GM19467 (cell line): ENCODE measurements at regions not wholly inside any gene's neighbourhood (a gene's known extent, or its start where the extent isn't known, plus 50 kb on each side); places are given as distances from the start of the nearest gene placed in this dataset.
"Not testable (repeated sequence)": the region's sequence is repeated elsewhere in the genome, so short reads cannot be mapped to it uniquely, and the experiment has no call there.

Experiments
- ATAC-seq: cut with Tn5 transposase; IDR thresholded peaks from one replicate; pipeline ENCODE4 v1.9.1; 2021; ENCODE audit warnings: mild to moderate bottlenecking, moderate library complexity; ENCODE audit not compliant: unreplicated experiment

- ATAC-seq: not testable (repeated sequence)
These were observed 173.0 kb downstream of the DMAC1 start for GRCh38 chr9:7626571-7627029.

GRCh38 chr9:7622481-7622880, 177.1 kb downstream of the DMAC1 start:
- no peak for ATAC-seq

DNA sequence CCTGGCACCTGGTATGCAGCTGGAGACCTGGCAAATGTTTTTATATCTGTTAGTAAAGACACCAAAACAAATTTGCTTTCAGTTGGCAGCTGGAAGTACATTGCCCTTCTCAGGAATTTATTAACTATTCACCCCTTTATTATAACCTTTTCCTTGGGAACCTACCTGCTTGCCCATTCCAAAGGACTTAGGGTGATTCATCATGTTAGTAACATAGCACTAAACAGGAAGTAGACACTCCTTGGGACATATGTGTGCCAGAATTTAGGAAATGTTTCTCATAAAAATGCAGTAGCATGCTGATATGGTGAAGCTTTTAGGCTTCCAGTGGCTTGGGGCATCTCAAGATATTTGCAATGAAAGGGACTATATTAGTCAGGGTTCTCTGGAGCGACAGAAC, 184.2 kb downstream of the DMAC1 start:
- ATAC-seq: no peak

DNA sequence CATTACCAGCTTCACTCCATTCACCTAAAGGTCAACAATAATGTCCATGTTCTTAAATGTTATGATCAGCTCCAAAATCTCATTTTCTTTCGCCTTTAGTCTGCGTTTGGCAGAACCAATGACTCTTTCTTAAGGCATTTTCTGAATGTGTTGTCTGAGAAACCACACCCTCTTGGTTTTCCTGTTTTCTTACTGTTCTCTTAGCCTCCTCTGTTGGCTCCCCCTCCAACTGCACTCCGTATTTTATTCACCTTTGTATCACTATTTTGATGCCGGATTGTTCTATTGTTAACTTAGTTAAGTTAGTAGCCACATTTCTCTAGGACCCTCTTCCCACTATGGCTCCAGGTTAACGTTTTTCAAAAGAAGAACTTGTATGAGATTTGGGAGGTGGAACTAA, 185.6 kb downstream of the DMAC1 start:
- ATAC-seq: no peak

GRCh38 chr9:7608261-7608660, 191.3 kb downstream of the DMAC1 start:
- no peak for ATAC-seq

DNA sequence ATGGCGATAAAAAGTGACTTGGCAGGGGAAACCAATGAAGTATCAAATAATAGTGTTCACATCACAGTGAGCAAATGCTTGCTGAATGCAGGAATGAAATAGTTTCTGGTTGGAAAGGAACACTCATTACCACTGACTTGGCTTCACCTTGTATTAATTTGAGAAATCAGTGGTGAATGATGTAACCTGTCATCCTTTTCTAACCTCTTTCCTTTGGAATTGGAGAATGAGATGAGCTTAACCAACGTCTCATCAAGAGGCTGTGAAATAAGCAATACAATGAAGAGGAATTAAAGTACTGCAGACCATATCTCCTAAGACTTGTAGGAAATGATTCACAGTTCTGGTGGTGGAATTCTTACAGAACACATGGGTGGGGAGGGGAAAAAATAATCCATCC, 192.2 kb downstream of the DMAC1 start:
- ATAC-seq: no peak

DNA sequence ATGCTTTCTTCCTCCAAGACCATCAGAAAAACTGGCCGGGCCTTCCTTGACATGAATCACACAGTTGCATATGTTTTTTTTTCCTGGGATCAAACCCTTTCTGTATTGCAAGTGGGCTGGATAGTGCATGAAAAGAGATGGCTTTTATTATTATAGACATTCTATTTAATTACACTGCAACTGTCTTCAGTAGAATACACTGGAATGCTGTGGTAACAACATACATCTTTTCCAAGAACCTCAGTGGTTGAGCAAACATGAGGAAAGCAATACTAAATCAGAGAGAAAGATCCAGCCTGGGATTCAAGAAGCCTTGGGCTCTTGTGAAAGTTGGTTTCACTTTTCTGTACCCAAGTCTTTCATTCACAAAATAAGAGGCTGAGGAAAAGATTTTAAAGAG, 193.0 kb downstream of the DMAC1 start:
- no peak for ATAC-seq

- ATAC-seq: no peak
These were observed 197.8 kb downstream of the DMAC1 start for GRCh38 chr9:7601739-7602138.

- no peak for ATAC-seq
These were observed 201.9 kb downstream of the DMAC1 start for GRCh38 chr9:7597716-7598115.

DNA sequence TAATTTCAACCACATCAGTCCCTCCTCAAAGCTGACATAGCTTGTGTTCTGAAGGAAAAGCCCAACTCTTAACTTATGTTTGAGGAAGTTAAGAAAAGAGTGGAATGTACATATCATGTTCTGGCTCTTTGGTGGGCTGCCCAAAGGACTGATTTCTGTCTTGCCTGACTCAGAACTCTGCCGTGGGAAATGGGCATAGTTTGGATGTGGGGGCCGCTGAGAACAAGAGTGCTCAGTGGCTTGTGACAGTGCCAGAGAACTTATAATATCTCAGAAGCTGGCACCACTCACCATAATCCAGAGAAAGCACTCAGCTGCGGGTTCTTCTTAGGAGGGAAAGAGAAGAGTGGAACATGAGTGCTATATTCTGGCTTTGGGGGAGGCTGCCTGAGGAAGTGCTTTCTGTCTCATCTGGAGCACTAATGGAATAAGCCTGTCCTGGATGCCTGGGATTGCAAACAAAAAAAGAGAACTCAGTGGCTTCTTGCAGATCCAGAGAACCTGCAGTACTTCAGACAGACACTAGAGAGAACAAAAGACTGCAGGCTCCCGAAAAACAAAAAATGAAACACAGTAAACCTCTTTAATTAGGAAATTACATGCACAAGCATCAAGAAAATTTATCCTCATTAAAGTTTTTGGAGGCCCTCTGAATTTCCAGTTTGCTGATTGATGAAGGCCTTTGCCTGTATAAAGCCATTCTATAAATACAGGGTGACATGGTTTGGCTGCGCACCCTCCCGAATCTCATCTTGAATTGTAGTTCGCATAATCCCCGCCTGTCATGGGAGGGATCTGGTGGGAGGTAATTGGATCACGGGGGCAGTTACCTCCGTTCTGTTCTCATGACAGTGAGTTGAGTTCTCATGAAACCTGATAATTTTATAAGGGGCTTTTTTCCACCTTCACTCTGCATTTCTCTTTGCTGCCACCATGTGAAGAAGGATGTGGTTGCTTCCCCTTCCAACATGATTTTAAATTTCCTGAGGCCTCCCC, 207.0 kb downstream of the DMAC1 start:
- no peak for ATAC-seq

DNA sequence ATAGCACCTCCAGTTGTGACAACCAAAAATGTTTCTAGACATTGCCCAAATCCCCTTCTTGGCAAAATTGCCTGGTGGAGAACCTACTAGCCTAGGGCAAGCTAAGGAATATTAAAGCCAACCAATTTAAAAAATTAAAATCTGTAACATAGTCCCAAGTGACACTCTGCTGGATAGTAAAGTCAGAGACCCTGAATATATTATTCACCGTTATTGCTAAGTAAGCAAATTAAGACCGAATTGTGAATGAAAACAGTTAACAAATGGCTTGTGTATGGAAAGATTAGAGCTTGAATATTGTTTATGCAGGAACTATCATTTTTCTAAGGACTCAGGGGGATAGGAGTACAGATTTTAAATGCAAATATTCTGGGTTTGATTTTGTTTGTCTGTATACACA, 208.1 kb downstream of the DMAC1 start:
- ATAC-seq: no peak

DNA sequence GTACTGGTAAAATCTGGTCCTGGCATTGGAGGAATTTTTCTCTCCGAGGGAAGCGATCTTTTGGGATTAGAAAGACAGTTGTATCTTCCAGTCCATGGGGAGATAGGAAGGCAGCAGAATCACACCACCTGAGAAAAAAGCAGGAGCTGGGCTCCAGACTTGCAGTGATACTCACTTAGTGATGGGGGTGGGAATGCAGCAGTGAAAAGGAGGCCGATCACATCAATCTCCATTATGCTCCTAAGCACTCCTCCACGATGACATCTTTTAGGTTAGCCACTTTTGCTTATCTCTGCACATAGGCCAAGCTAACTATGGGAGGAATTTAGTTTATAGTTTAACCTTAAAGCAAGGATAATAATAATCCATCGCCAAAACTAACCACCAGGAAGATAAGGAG, 219.0 kb downstream of the DMAC1 start:
- ATAC-seq: no peak

- no peak for ATAC-seq
These were observed 220.2 kb downstream of the DMAC1 start for GRCh38 chr9:7579351-7579750.

GRCh38 chr9:7578951-7579350, 220.6 kb downstream of the DMAC1 start:
- ATAC-seq: no peak

DNA sequence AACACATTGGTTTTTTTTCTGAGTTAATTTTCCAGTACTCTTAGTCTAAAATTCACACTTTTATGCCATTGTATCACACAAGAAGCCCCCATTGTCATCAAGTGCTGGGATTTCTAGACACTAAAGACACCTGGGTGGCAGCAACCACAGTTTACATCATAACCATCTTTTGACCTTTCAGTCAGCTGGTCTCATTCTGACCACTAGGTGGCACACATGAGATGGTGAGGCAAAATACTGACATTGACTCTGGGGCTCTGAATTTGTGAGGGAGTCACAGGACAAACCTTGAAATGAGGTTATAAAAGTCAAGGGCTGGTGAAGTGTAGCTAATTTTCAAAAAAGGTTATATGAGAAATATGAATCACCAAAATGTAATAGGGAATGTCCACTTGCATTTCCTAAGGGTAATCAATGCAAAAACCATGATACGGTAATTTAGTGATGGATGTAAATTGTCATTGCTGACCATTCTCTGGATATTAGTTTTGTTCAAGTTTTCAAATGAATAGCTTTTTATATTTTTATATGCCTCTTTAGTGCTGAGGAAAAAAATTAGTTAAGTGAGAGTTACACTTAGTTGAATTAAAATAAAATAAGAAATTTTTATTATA, 229.4 kb downstream of the DMAC1 start:
- ATAC-seq: peak; percentile 85

DNA sequence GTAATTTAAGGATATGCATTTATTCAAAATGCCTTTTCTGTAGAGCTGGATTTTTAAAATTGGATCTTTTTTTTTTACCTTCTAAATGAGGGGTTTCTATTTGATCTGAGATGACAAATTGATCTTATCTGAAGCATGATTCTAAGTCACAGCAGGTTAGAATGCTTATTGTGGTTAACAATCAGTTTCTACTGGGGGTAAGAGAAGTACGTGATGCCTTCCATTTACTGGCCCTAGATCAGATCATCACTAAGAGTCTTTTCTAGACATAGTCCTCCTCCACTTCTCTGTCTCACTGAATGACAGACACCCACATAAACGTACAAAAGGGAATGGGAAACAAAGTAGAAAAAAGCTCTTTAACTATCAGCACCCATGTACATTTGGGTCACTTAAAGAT, 231.9 kb downstream of the DMAC1 start:
- no peak for ATAC-seq

GRCh38 chr9:7561527-7562080, 238.0 kb downstream of the DMAC1 start:
- no peak for ATAC-seq

DNA sequence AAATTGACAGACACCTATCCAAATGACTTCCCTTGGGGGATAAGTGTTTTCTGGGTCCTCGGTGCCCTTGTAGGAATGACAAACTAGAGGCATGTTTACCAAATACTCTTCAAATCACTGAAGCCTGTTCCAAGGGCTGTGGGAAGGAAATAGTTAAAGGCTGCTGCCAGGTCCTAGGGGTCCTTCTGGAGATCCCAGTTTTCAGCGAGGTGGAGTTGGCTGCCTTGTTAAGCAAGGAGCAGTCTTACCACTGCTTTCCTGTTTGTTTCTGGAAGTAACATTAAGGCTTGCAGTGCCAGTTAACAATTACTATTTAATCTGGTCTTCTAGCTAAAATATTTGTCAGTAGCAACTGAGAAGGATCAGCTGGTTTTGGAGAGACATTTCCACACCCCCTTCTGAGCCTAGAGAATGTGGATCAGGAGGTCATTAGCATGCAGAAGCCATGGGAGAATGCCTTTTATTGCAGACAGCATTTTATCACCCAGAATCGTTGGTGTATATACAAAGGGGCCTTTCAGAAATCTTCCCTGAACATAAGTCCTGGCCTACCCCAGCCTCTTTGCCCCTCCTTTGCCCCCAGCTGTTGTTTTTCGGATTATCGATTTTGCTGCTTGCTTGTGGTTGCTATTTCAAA, 238.8 kb downstream of the DMAC1 start:
- ATAC-seq: no peak

DNA sequence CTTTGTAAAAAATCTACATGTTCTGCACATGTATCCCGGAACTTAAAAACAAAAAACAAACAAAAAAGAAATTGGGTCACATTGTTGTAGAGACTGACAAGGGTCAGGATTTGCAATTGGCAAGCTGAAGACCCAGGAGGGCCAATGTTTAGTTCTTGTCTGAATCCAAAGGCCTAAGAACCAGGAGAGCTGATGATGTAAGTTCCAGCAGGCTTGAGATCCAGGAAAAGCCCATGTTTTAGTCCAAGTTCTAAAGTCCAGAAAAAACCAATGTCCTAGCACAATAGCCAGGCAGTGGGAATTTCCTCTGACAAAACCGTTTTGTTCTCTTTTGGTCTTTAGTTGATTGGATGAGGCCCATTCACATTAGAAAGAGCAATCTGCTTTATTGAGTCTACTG, 244.9 kb downstream of the DMAC1 start:
- ATAC-seq: no peak

- not testable (repeated sequence) for ATAC-seq
These were observed 246.9 kb downstream of the DMAC1 start for GRCh38 chr9:7552706-7553105.

GRCh38 chr9:7549249-7549648, 250.3 kb downstream of the DMAC1 start:
- no peak for ATAC-seq
